Stimulated activated CD4-positive, alpha-beta T cell treated with anti-CD3 and anti-CD28 coated beads, Interleukin-15, amount 100 ng/mL, for 24 hours (primary cell): ENCODE measurements at regions not wholly inside any gene's neighbourhood (a gene's known extent, or its start where the extent isn't known, plus 50 kb on each side); places are given as distances from the start of the nearest gene placed in this dataset.
"Not testable (repeated sequence)": the region's sequence is repeated elsewhere in the genome, so short reads cannot be mapped to it uniquely, and the experiment has no call there.

ENCODE experiments used
- DNase-seq: peaks from one replicate; pipeline ENCODE4 v3.0.0-alpha.2; 2020

DNA sequence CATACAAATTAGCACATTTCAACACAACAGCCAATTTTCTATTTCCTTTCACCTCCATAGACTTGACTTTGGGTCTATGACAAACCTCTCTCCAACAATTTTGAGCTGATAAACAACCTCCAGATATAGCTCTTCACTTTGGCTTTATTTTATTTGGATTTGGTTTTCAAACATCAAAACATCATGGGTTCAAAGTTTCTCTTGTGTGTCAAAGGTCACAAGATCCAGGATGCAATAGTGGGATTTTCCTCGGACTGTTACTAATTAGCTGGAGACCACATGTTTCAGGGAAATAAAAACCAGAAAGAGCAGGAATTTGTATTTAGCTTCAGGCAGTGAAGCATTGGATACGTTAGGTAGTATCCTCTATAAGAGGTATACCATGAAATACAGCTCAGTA lies 351.0 kb upstream of the SOX9 start:
- no peak for DNase-seq

DNA sequence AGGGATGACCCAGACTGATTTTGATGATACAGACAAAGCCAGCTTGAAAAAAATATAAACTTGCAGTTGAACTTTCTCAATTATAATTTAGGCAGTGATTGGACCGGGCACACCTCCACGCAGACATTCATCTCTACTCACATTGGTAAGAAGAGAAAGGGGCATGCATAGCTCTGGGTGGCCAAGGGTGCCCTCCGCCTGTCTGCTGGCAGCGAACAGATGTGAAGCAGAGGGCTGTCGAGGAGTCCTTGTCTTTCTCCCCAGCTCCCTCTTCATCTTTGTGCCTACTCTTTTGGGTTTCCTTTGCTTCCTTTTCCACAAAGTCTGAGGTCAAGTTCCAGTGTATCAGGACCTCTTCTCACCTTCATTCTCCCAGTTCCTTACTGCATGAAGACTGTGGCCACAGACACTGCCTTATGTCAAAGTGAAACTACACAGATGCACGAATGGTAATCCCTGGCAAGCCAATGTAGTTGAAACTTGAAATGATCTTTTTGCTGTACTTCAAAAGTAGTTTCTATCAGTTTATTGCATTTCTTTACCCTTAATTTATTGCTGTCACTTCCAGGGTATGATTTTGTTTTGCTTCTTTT lies 343.7 kb upstream of the SOX9 start:
- no peak for DNase-seq

- no peak for DNase-seq
Measured at GRCh38 chr17:71779482-71779881, 341.3 kb upstream of the SOX9 start.

DNA sequence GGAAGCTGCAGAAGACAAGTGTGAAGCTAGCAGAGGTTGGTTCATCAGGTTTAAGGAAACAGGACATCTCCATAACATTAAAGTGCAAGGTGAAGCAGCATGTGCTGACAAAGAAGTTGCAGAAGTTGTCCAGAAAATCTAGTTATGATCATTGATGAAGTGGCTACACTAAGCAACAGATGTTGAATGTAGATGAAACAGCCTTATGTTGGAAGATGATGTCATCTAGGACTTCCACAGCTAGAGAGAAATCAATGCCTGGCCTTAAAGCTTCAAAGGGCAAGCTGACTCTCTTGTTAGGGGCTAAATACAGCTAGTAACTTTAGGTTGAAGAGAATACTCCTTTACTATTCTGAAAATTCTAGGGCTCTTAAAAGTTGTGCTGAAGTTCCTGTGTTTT lies 340.2 kb upstream of the SOX9 start:
- no peak for DNase-seq

- not testable (repeated sequence) for DNase-seq
Measured at GRCh38 chr17:71782021-71782420, 338.8 kb upstream of the SOX9 start.

GRCh38 chr17:71790791-71791190 lies 330.0 kb upstream of the SOX9 start:
- no peak for DNase-seq

GRCh38 chr17:71791311-71791710 lies 329.5 kb upstream of the SOX9 start:
- no peak for DNase-seq

DNA sequence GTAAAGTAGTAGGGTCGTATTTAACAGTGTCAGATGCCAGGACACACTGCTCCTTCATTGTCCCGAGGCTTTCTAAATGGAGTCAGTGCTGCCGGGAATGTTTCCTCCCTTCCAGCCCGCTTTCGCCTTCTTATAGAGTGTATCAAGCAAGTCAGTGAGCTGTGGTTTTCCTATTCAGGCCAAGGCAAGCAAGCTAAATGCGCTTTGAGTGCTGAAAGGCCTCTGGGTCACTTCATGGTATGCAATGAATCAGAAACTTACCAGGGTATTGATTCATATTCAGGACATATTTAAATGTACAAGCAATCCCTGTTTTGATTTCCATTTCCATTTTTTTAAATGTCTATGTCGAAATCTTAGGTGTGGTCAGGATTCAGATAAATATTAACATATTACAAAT lies 327.9 kb upstream of the SOX9 start:
- no peak for DNase-seq

GRCh38 chr17:71793518-71793917 lies 327.3 kb upstream of the SOX9 start:
- no peak for DNase-seq

DNA sequence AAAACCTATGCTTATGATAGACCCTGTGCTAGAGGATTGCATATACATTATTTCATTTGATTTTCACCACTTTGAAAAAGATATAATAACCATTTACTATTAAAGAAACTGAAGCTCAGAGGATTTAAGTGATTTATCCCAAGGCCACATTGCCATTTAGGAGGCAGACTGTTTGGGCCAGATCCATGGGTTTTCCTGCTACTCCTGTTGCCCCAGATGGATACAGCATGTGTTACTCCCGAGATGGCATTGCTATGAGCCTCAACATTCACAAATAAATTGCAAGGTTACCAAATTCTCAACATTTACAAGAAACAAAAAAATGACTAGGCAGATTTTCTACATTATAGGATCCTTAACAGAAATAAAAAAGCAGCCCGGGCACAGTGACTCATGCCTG lies 322.1 kb upstream of the SOX9 start:
- DNase-seq: no peak

DNA sequence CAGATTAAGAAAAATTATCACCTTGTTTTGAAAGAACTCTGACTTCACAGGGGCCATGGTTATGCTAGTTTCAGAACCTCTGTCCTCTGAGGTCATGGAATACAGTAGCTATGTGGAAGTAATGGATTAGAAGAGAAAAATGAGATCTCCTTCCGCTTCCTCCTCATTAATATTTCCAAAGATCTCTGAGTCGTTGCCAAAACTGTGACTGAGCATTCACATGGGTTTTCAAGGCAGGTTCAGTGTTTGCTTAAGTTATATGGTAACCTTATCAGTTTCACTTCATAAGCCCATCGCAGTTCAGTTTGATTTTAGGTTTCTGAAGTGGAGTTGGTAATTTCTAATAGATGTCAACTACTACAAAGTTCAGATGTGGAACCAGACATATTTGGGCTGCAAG lies 321.2 kb upstream of the SOX9 start:
- no peak for DNase-seq

DNA sequence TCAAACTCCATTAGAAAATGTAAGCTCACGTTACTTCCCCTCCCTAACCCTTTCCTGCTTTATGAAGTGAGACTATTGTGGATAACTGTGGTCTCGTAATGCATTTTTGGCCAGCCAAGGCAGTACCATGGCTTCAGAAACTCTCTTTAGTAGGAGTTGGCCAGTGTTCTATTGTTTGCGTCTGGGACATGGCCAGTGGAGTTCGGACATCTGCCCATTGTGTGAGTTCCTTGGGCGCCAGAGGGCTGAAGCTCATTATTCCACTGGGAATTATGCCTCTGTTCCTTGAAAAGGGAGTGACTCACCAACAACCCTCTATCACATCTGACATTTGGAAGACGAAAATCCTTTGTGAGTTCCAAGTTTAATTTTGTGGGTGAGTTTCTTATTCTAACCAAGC lies 319.5 kb upstream of the SOX9 start:
- DNase-seq: no peak

- no peak for DNase-seq
Measured at GRCh38 chr17:71802663-71803062, 318.2 kb upstream of the SOX9 start.

- no peak for DNase-seq
Measured at GRCh38 chr17:71803656-71804284, 317.1 kb upstream of the SOX9 start.

- no peak for DNase-seq
Measured at GRCh38 chr17:71809537-71809936, 311.3 kb upstream of the SOX9 start.

DNA sequence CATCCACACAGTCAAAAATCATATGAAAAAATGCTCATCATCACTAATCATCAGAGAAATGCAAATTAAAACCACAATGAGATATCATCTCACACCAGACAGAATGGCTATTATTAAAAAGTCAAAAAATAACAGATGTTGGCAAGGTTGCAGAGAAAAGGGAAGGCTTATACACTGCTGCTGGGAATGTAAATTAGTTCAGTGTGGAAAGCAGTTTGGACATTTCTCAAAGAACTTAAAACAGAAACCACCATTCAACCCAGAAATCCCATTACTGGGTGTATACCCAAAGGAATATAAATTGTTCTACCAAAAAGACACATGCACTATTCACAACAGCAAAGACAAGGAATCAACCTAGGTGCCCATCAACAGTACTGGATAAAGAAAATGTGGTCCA lies 307.0 kb upstream of the SOX9 start:
- not testable (repeated sequence) for DNase-seq

GRCh38 chr17:71821511-71821910 lies 299.3 kb upstream of the SOX9 start:
- DNase-seq: no peak

- no peak for DNase-seq
Measured at GRCh38 chr17:71824671-71825070, 296.1 kb upstream of the SOX9 start.

DNA sequence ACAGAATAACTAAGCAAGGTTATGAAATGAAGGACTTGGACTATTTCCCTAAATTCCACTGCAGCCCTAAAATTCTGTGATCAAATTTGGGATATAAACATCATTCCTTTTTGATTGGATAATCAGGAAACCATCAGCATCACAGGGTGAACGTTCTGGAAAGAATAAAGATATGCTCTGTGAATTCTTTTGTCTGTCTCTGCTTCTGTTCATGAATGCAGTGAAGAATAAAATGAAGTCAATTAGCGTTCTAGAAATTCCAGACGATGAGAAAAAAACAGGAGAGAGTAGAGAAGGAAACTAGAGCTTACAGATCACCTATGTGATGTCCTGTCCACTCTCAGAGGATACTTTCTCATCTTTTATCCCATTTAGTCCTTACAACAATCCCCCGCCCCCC lies 295.1 kb upstream of the SOX9 start:
- no peak for DNase-seq

DNA sequence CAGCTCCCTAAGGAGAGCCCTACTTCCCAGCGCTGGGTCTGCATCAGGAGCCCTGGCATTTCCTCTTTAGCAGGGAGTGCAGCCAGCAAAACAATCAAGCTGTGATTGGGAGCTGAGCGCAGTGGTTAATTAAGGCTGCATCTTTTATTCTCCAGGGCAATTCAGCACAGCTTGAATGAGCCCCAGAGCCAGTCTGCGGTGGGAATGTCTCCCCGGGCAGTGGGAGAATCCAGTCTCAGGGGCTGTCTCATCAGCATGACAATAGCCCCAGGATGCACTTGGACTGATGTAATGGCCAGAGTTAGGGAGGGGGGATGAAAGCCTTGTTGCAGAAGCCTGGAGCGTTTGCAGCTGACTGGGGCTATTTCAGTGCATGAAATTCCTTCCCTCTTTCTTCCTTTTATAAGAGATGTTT lies 292.6 kb upstream of the SOX9 start:
- no peak for DNase-seq

- no peak for DNase-seq
Measured at GRCh38 chr17:71830866-71831265, 290.0 kb upstream of the SOX9 start.

DNA sequence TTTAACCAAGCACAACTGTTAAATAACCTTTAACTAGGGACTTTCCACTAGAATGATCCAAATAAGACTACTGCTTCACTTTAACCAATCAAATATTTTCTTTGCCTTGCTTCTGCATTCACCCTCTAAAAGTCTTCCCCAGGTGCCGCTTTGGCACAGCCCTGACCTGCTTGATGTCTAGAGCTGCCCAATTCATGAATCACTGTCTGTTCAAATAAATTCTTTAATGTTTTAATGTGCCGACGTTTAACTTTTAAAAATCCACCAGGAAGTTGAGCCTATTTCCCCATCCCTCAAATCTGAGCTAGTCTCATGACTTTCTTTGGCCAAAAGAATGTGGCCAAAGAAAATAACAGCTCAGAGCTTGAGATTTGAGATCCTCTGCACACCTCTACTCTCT lies 277.8 kb upstream of the SOX9 start:
- DNase-seq: no peak

DNA sequence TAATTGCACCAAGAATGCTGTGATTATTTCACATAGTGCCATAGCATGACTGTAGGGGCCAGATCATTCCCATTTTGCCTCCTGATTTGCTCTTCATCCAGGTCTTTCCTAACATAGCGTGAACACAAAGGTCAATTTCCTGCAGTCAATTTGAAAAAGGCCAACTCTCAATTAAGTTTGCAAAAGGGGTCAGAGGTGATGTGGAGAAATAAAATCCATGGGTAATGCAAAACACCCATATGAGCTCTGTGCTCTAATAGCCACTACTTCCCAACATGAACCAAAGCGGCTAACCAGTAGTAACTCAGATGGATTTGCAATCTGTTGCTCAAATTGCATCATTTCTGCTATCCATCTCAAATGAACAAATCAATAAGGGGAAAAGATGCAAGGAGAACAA lies 275.5 kb upstream of the SOX9 start:
- DNase-seq: no peak

- no peak for DNase-seq
Measured at GRCh38 chr17:71846561-71847110, 274.2 kb upstream of the SOX9 start.
